Sigmoid colon (tissue), 4 donors: ENCODE measurements at regions not wholly inside any gene's neighbourhood (a gene's known extent, or its start where the extent isn't known, plus 50 kb on each side); places are given as distances from the start of the nearest gene placed in this dataset.

Source experiments
- POLR2A ChIP-seq, 2 donors: fragments of 450-650 bp; IDR thresholded peaks; one replicate each; pipeline ENCODE4 v1.6.1; 2016; ENCODE audit warnings: antibody characterized with exemption in 2 of 2, mild to moderate bottlenecking in 2 of 2, moderate library complexity in 2 of 2
- POLR2AphosphoS5 ChIP-seq, 4 donors: sonication (generic); formaldehyde crosslinking; IDR thresholded peaks; one replicate each; pipeline ENCODE4 v1.6.1; 2017; ENCODE audit warnings: antibody characterized with exemption in 4 of 4
- TF ChIP-seq, protein P1 (sequence below), 4 experiments: fragments of 450-650 bp in 3 of 4; fragments of 200-600 bp in 1 of 4; IDR thresholded peaks; one replicate each; pipeline ENCODE4 v1.5.1; 2016 to 2019; ENCODE audit warnings: antibody characterized with exemption in 4 of 4, mild to moderate bottlenecking in 3 of 4, moderate library complexity in 2 of 4

GRCh38 chr5:2579126-2579525, 172.4 kb downstream of the IRX2 start:
- no peak for TF ChIP-seq POLR2AphosphoS5 (IDR thresholded peaks at IDR 0.05)
- TF ChIP-seq, protein P1, sequence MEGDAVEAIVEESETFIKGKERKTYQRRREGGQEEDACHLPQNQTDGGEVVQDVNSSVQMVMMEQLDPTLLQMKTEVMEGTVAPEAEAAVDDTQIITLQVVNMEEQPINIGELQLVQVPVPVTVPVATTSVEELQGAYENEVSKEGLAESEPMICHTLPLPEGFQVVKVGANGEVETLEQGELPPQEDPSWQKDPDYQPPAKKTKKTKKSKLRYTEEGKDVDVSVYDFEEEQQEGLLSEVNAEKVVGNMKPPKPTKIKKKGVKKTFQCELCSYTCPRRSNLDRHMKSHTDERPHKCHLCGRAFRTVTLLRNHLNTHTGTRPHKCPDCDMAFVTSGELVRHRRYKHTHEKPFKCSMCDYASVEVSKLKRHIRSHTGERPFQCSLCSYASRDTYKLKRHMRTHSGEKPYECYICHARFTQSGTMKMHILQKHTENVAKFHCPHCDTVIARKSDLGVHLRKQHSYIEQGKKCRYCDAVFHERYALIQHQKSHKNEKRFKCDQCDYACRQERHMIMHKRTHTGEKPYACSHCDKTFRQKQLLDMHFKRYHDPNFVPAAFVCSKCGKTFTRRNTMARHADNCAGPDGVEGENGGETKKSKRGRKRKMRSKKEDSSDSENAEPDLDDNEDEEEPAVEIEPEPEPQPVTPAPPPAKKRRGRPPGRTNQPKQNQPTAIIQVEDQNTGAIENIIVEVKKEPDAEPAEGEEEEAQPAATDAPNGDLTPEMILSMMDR (IDR thresholded peaks at IDR 0.05): no peak
- no peak for TF ChIP-seq POLR2A (IDR thresholded peaks at IDR 0.05)
